ENCODE measurements at regions not wholly inside any gene's neighbourhood (a gene's known extent, or its start where the extent isn't known, plus 50 kb on each side); places are given as distances from the start of the nearest gene placed in this dataset.

DNA sequence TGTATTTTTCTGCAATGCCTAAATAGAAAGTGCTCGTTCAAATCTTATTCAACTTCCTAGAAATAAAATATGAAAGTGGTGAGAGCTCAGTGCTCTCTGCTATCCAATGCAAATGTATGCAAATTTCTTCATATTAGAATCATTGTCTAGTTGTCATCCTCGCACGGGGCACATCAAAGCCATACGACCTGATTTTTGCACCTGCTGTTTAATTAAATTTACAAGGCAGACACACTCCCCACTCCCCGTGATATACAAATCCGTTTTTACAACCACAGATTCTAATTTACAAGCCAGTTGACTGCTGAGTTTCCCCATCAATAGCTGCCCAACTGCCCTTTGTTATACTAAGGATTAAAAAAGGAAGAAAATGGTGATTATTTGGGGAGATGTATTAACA, 284.6 kb downstream of the RNF144A start:
- TF ChIP-seq, protein P1, sequence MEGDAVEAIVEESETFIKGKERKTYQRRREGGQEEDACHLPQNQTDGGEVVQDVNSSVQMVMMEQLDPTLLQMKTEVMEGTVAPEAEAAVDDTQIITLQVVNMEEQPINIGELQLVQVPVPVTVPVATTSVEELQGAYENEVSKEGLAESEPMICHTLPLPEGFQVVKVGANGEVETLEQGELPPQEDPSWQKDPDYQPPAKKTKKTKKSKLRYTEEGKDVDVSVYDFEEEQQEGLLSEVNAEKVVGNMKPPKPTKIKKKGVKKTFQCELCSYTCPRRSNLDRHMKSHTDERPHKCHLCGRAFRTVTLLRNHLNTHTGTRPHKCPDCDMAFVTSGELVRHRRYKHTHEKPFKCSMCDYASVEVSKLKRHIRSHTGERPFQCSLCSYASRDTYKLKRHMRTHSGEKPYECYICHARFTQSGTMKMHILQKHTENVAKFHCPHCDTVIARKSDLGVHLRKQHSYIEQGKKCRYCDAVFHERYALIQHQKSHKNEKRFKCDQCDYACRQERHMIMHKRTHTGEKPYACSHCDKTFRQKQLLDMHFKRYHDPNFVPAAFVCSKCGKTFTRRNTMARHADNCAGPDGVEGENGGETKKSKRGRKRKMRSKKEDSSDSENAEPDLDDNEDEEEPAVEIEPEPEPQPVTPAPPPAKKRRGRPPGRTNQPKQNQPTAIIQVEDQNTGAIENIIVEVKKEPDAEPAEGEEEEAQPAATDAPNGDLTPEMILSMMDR (IDR thresholded peaks at IDR 0.05), result no peak
- TF ChIP-seq EZH2phosphoT487 (IDR thresholded peaks at IDR 0.05) (no peak), EZH2 (IDR thresholded peaks at IDR 0.05) (no peak)
